ENCODE measurements at regions not wholly inside any gene's neighbourhood (a gene's known extent, or its start where the extent isn't known, plus 50 kb on each side); places are given as distances from the start of the nearest gene placed in this dataset.

- no peak for TF ChIP-seq CHD4 (IDR thresholded peaks at IDR 0.05; ENCODE audit: insufficient read depth, insufficient replicate concordance, low read depth, low read length, poor library complexity, severe bottlenecking)
- no peak for TF ChIP-seq ZNF436 (CRISPR knock-in tag; IDR thresholded peaks at IDR 0.05)
- no peak for TF ChIP-seq ZNF518B (CRISPR knock-in tag; IDR thresholded peaks at IDR 0.05)
- TF ChIP-seq EZH2 (IDR thresholded peaks at IDR 0.05; ENCODE audit: borderline replicate concordance, low read depth, low read length) = no peak
- no peak for TF ChIP-seq CTBP1 (IDR thresholded peaks at IDR 0.05; ENCODE audit: borderline replicate concordance)
- TF ChIP-seq NFATC3 (IDR thresholded peaks at IDR 0.05) = no peak
- TF ChIP-seq ZNF143 (CRISPR knock-in tag; IDR thresholded peaks at IDR 0.05) = no peak
- no peak for TF ChIP-seq SRSF9 (IDR thresholded peaks at IDR 0.05; ENCODE audit: borderline replicate concordance, low read depth, low read length)
These were observed 445.0 kb upstream of the DAB1 start for GRCh38 chr1:57868908-57869307.

All from K562 (cell line).